Inferior parietal cortex (tissue), 1 donor: ENCODE measurements at regions not wholly inside any gene's neighbourhood (a gene's known extent, or its start where the extent isn't known, plus 50 kb on each side); places are given as distances from the start of the nearest gene placed in this dataset.
"Not testable (repeated sequence)": the region's sequence is repeated elsewhere in the genome, so short reads cannot be mapped to it uniquely, and the experiment has no call there.

Experiments
- DNase-seq: peaks from one replicate; pipeline ENCODE4 v3.0.0-alpha.2; 2016; ENCODE audit errors: extremely low spot score

- DNase-seq: not testable (repeated sequence)
Measured at GRCh38 chr10:46095943-46096342, 49.9 kb upstream of the MSMB start.

DNA sequence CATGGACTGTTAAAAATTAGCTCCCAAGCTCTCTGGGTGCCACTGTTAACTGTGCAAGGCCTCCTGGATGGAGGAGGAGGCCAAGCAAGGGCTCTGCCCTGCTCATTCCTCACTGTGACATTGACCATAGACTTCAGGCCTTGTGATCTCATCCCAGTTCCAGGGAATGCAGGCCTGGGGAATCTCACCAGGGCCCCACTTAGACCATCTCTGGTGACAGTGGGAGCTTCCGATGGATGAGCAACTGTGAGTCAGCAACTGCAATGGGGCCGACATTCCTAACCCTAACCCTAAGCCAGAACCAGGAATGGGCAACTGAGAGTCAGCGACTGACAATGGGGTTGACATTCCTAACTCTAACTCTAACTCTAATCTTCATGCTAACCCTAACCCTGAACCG is 50.4 kb upstream of the MSMB start:
- no peak for DNase-seq

DNA sequence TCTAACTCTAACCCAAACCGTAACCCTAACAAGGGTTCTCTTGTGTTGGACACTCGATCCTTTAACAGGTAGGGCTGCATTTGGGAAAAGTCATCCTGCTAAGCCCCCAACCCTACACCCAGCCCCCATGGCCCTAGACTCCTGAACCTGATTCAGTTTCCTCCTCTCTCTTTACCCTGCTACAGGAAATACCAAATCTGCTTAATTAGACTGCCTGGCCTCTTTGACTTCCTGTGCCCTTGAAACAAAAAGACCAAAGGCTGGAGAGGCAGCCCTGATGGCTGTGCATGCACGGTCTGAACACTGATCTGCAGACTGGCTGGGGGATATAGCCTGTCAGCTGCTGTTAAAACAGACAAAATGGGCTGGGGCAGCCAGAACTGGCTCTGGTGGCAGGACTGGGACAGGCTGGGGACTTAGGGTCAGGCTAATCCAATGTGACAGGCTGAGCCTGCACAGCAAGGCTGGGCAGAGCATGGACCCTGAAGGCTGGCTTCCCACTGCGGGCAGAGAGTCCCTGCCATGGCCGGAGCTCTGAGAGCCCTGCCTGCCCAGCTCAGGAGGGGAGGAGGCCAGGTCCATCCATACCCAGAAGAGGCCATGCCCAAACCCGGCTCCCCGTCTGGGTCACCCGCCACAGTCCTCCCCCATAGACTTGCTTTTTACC is 51.0 kb upstream of the MSMB start:
- no peak for DNase-seq

DNA sequence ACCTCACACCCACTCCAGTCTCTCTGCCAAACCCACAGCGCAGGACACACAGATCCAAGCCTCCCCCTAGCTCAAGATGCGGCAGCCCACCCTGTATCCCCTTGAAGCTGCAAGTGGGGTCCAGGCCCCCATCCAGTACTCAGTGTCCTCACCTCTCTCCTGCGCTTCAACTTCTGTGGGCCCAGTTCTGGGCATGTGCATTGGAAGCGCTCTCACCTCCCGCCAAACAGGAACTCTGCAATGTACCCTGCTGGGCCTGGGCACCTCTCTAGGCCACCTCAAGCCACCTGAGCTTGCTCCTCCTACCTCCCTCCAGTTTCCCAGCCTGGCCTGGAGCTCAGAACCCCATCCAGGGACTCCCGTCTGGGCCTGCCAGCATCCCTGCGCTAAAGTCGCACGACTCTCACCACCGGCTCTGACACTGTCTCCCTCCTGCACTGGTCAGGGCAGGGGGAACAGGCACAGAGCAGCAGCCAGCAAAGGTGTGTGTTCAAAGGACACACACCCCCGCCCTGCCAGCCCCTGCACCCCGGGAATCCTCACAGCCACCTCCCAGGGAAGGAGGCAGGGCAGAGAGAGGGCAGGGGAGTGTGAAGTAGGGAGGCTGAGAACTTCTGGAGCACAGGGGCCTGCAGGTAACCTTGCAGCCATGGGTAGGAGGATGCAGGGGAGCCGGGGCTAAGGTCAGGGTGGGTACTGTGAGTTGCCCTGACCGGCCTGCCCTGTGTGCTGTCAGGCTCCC is 51.7 kb upstream of the MSMB start:
- no peak for DNase-seq

GRCh38 chr10:46098386-46098785 is 52.3 kb upstream of the MSMB start:
- DNase-seq: no peak

GRCh38 chr10:46098925-46099324 is 52.9 kb upstream of the MSMB start:
- not testable (repeated sequence) for DNase-seq

- DNase-seq: no peak
Measured at GRCh38 chr10:46104071-46104585, 58.1 kb upstream of the MSMB start.

- not testable (repeated sequence) for DNase-seq
Measured at GRCh38 chr10:46105416-46105815, 59.3 kb upstream of the MSMB start.

DNA sequence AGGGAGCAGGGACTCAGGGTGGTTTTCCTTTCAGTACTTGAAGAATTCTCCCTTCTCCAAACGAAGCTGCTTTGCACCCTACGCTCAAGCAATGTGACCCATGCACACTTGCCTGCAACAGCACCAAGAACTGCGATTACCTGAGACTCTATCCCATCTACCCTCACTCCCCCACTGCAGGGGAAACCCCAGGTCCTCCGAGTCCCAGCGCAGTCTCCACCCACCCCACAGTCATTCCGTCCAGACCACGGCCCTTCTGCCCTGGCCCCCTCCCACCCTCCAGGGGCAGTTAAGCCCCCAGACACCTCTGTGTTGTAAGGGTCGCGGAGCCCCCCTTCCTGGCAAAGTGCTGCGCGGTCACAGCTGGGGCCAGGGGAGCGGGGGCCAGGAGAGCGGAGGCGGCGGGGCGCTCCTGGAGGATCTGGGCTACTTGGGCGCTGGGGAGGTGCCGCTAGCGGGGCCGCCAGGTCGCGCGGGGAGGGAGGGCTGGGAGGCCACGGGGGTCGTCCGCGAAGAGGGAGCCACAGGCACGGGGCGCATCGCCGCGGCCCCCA is 59.9 kb upstream of the MSMB start:
- not testable (repeated sequence) for DNase-seq

DNA sequence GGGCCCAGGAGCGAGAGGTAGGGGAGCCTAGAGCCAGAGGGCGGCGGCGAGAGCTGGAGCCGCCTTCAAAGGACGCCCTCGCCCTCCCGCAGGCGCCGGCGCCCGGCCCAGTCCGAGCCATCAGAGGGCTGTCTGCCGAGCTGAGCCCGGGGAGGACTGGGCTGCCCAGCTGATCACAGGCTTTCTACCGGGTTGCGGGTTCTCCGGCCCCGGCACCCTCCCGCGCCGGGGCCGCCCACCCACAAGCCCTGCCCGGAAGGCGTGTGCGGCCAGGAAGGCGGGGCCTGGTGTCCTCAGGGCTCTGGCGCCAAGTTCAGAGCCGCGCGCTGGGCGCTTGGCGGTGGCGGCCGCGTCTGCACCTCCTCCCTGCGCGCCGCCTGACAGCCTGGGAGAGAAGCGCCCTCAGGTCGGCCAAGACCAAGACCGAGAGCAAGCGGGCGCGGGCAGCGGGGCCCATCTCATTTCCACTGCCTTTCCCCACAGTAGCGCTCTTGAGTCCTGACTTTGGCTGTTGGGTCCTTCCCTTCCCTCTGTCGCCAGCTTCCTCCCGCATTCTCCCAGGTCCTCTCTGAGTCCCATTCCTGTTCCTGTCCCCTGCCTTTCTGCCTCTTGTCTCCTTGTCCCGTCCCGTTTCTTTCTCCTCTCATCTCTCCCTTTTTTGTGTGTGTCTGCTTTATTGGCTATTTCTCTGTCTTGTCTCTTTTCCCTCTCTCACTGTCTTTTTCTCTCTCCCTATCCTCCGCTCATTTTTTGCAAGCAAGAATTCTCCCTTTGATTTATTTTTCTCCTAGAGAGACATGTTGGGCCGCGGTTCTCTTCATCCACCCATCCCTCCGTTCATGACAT is 60.6 kb upstream of the MSMB start:
- peak; percentile 26 for DNase-seq

DNA sequence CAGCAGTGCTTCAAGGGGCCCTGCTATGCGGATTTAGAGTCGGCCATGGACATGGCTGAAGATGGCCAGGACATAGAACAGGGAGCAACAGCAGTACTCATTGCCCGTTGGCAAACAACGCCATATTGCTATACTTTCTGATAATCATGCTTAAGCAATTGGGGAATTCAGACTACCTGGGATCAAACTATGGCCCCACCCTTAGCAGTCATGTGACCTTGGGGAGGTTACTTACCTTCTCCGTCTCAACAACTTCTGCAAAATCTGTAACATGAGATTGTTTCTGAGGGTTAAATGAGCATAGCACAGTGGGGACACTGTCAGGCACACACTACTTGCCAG is 62.1 kb upstream of the MSMB start:
- not testable (repeated sequence) for DNase-seq

GRCh38 chr10:46154271-46154670 is 108.2 kb upstream of the MSMB start:
- not testable (repeated sequence) for DNase-seq

DNA sequence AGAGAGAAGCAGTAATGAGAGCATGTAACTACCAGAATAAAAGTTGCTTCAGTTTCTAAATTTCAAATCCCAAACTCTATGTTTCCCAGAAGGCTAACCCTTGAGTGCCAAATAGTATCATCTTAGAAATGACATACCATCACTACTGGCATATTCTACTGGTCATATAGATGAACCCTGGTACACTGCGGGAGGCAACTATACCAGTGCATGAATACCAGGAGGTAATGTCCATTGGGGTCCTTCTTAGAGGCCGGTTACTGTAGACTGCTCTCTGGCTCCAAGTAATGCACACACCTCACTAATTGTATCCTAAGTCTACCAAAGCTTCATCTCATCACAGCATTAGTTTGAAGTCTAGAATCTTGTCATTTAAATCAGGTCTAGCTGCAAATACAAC is 108.6 kb upstream of the MSMB start:
- DNase-seq: not testable (repeated sequence)

GRCh38 chr10:46156866-46157265 is 110.8 kb upstream of the MSMB start:
- DNase-seq: not testable (repeated sequence)

- no peak for DNase-seq
Measured at GRCh38 chr10:46169736-46170135, 117.1 kb upstream of the ANTXRL start.

GRCh38 chr10:46170789-46171188 is 116.0 kb upstream of the ANTXRL start:
- no peak for DNase-seq

DNA sequence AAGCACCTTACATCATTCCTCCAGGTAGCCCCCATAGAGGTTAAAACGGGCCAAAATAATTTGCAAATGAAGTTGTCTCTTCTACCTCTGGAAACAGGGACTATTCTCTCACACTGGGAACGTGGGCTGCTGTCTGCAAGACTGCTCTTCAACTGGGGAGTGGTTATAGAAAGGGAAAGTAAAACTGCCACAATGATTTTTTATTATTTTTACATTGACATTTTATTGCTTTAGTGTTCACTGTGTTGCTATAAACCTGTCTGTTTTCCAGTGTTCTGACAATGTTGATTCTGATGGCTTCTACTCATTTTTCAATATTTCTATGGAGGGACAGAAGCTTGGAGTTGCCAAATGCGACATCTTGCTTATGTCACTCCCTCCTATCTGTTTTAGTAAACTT is 115.1 kb upstream of the ANTXRL start:
- DNase-seq: no peak

- DNase-seq: no peak
Measured at GRCh38 chr10:46175296-46175695, 111.5 kb upstream of the ANTXRL start.

DNA sequence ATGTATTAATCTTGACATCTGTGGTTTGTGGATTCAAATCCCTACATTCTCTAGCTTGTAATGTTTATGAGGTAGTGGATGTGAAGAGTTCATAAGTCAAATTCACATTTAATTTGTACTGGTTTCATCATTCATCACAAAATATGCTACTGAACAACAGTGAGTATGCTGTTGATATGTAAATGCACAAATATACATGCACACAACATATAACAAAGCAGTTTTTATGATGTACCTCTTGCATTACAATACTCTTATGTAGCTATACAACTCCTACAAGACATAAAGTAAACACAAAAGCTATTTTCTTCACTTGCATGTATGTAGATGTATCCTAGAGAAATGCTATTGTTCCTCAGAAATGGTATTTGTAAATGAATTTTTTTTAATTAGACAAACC is 111.0 kb upstream of the ANTXRL start:
- no peak for DNase-seq

GRCh38 chr10:46187431-46187830 is 99.4 kb upstream of the ANTXRL start:
- not testable (repeated sequence) for DNase-seq

GRCh38 chr10:46197050-46197449 is 89.7 kb upstream of the ANTXRL start:
- DNase-seq: no peak

- no peak for DNase-seq
Measured at GRCh38 chr10:46198516-46198915, 88.3 kb upstream of the ANTXRL start.
